ENCODE measurements at regions not wholly inside any gene's neighbourhood (a gene's known extent, or its start where the extent isn't known, plus 50 kb on each side); places are given as distances from the start of the nearest gene placed in this dataset.

- DNase-seq: no peak
Observed at GRCh38 chr11:128326791-128327190, 260.6 kb downstream of the ETS1 start.

- DNase-seq: no peak
Observed at GRCh38 chr11:128324531-128325141, 262.7 kb downstream of the ETS1 start.

GRCh38 chr11:128324051-128324481 lies 263.3 kb downstream of the ETS1 start:
- DNase-seq: no peak

GRCh38 chr11:128323381-128323780 lies 264.0 kb downstream of the ETS1 start:
- DNase-seq: no peak

- DNase-seq: no peak
Observed at GRCh38 chr11:128318856-128319474, 268.4 kb downstream of the ETS1 start.

GRCh38 chr11:128316541-128317227 lies 270.7 kb downstream of the ETS1 start:
- no peak for DNase-seq

GRCh38 chr11:128315933-128316332 lies 271.4 kb downstream of the ETS1 start:
- DNase-seq: no peak

GRCh38 chr11:128313931-128314330 lies 273.4 kb downstream of the ETS1 start:
- no peak for DNase-seq

- DNase-seq: no peak
Observed at GRCh38 chr11:128311742-128312719, 275.3 kb downstream of the ETS1 start.

- no peak for DNase-seq
Observed at GRCh38 chr11:128310676-128311445, 276.5 kb downstream of the ETS1 start.

- no peak for DNase-seq
Observed at GRCh38 chr11:128310005-128310404, 277.4 kb downstream of the ETS1 start.

GRCh38 chr11:128308794-128309193 lies 278.6 kb downstream of the ETS1 start:
- no peak for DNase-seq

GRCh38 chr11:128305588-128305987 lies 281.8 kb downstream of the ETS1 start:
- no peak for DNase-seq

- no peak for DNase-seq
Observed at GRCh38 chr11:128304666-128305485, 282.5 kb downstream of the ETS1 start.

GRCh38 chr11:128304116-128304515 lies 283.2 kb downstream of the ETS1 start:
- DNase-seq: no peak

- no peak for DNase-seq
Observed at GRCh38 chr11:128303383-128303782, 284.0 kb downstream of the ETS1 start.

- DNase-seq: no peak
Observed at GRCh38 chr11:128302425-128303186, 284.8 kb downstream of the ETS1 start.

GRCh38 chr11:128301756-128302155 lies 285.6 kb downstream of the ETS1 start:
- no peak for DNase-seq

- no peak for DNase-seq
Observed at GRCh38 chr11:128300785-128301184, 286.6 kb downstream of the ETS1 start.

GRCh38 chr11:128299132-128299726 lies 288.1 kb downstream of the ETS1 start:
- DNase-seq: no peak

Data from NCI-H187 (cell line).